Stimulated activated memory B cell treated with anti-CD40 and anti-IgM and Interleukin-4, amounts not matched to agents 10 μg/mL and 1 μg/mL and 100 μg/mL, for 72 hours (primary cell): ENCODE measurements at regions not wholly inside any gene's neighbourhood (a gene's known extent, or its start where the extent isn't known, plus 50 kb on each side); places are given as distances from the start of the nearest gene placed in this dataset.
"Not testable (repeated sequence)": the region's sequence is repeated elsewhere in the genome, so short reads cannot be mapped to it uniquely, and the experiment has no call there.

Source experiments
- ATAC-seq: fragments of 150-1000 bp; cut with Tn5 transposase; 2 replicates; pipeline ENCODE4 v1.10.0; 2021
- H3K27ac Mint-ChIP-seq: one replicate; pipeline ENCODE4 v1.8.0; 2022; ENCODE audit warnings: mild to moderate bottlenecking, mixed read lengths
- H3K27me3 Mint-ChIP-seq: one replicate; pipeline ENCODE4 v1.8.0; 2022; ENCODE audit warnings: mixed read lengths
- H3K36me3 Mint-ChIP-seq: one replicate; pipeline ENCODE4 v1.8.0; 2022; ENCODE audit warnings: mixed read lengths
- H3K4me1 Mint-ChIP-seq: one replicate; pipeline ENCODE4 v1.8.0; 2022; ENCODE audit warnings: mixed read lengths
- H3K4me3 Mint-ChIP-seq: one replicate; pipeline ENCODE4 v1.8.0; 2022; ENCODE audit warnings: mild to moderate bottlenecking, moderate library complexity, mixed read lengths
- H3K9me3 Mint-ChIP-seq: one replicate; pipeline ENCODE4 v1.8.0; 2022; ENCODE audit warnings: mixed read lengths

GRCh38 chr12:124136796-124137195 lies 158.1 kb upstream of the RFLNA start:
- no peaks in the 10 kb centered on the region for H3K4me1 Mint-ChIP-seq
- peaks cover 45% of the 10 kb centered on the region for H3K27me3 Mint-ChIP-seq
- H3K36me3 Mint-ChIP-seq, result no peaks in the 10 kb centered on the region
- H3K4me3 Mint-ChIP-seq, result no peak overlapping the region
- H3K27ac Mint-ChIP-seq, result no peak overlapping the region
- H3K9me3 Mint-ChIP-seq, result peaks cover 13% of the 10 kb centered on the region
- ATAC-seq, result no peak

DNA sequence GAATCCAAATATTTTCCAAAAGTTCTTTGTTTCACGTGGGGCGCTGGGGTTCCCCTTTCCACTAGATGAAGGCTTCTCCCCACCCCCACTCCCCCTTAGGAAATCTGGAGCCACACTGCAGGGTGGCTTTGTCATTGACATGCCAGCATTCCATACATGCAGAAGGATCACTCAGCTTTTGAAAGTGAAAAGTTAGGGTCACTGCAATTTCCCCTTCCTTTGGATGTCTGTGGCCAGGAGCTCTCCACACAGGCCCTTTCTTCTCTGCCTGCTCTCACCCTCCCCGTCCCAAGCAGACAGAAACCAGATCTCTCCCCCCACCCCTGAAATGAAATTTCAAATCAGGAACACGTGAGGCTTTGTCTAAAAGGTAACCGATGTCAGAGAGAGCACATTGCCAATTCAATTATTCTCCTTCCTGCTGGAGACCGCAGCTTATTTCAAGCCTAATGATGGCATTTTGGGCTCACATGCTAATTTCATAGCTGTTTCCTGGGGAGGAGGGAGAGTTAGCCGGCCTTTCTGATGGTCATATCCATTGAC lies 153.9 kb upstream of the RFLNA start:
- H3K4me3 Mint-ChIP-seq, result no peak overlapping the region
- peaks cover 6% of the 10 kb centered on the region for H3K36me3 Mint-ChIP-seq
- H3K27ac Mint-ChIP-seq, result no peak overlapping the region
- no peak for ATAC-seq
- no peaks in the 10 kb centered on the region for H3K4me1 Mint-ChIP-seq
- peaks cover 44% of the 10 kb centered on the region for H3K27me3 Mint-ChIP-seq
- peaks cover 21% of the 10 kb centered on the region for H3K9me3 Mint-ChIP-seq

- not testable (repeated sequence) for H3K4me1 Mint-ChIP-seq, H3K27ac Mint-ChIP-seq, ATAC-seq, H3K4me3 Mint-ChIP-seq, H3K36me3 Mint-ChIP-seq
- Mint-ChIP-seq H3K27me3 (peaks cover 41% of the 10 kb centered on the region), H3K9me3 (peaks cover 21% of the 10 kb centered on the region)
Measured at GRCh38 chr12:124141611-124142010, 153.3 kb upstream of the RFLNA start.

GRCh38 chr12:124142395-124143035 lies 152.4 kb upstream of the RFLNA start:
- Mint-ChIP-seq H3K27ac (no peak overlapping the region), H3K4me3 (no peak overlapping the region), H3K27me3 (peaks cover 36% of the 10 kb centered on the region), H3K36me3 (peaks cover 6% of the 10 kb centered on the region), H3K9me3 (peaks cover 19% of the 10 kb centered on the region), H3K4me1 (no peaks in the 10 kb centered on the region)
- ATAC-seq, result no peak

- H3K27me3 Mint-ChIP-seq, result peaks cover 36% of the 10 kb centered on the region
- no peak for ATAC-seq
- peaks cover 15% of the 10 kb centered on the region for H3K9me3 Mint-ChIP-seq
- H3K4me1 Mint-ChIP-seq, result no peaks in the 10 kb centered on the region
- H3K4me3 Mint-ChIP-seq, result no peak overlapping the region
- peaks cover 6% of the 10 kb centered on the region for H3K36me3 Mint-ChIP-seq
- H3K27ac Mint-ChIP-seq, result no peak overlapping the region
Measured at GRCh38 chr12:124143726-124144125, 151.2 kb upstream of the RFLNA start.

GRCh38 chr12:124144531-124145194 lies 150.2 kb upstream of the RFLNA start:
- H3K27me3 Mint-ChIP-seq, result peaks cover 30% of the 10 kb centered on the region
- H3K9me3 Mint-ChIP-seq, result peaks cover 15% of the 10 kb centered on the region
- H3K27ac Mint-ChIP-seq, result no peak overlapping the region
- H3K36me3 Mint-ChIP-seq, result peaks cover 6% of the 10 kb centered on the region
- H3K4me3 Mint-ChIP-seq, result no peak overlapping the region
- ATAC-seq, result no peak
- H3K4me1 Mint-ChIP-seq, result no peaks in the 10 kb centered on the region

GRCh38 chr12:124147027-124147426 lies 147.9 kb upstream of the RFLNA start:
- Mint-ChIP-seq H3K4me3 (no peak overlapping the region), H3K9me3 (peaks cover 7% of the 10 kb centered on the region)

GRCh38 chr12:124147575-124147974 lies 147.3 kb upstream of the RFLNA start:
- Mint-ChIP-seq H3K4me3 (no peak overlapping the region), H3K27me3 (peaks cover 11% of the 10 kb centered on the region), H3K27ac (no peak overlapping the region), H3K4me1 (no peaks in the 10 kb centered on the region), H3K36me3 (peaks cover under 1% of the 10 kb centered on the region), H3K9me3 (peaks cover 4% of the 10 kb centered on the region)
- peak; percentile 58 for ATAC-seq

More at GRCh38 chr12:124147027-124147426, 147.9 kb upstream of the RFLNA start:
- ATAC-seq, result no peak
- Mint-ChIP-seq H3K36me3 (peaks cover 6% of the 10 kb centered on the region), H3K27me3 (peaks cover 11% of the 10 kb centered on the region), H3K27ac (no peak overlapping the region), H3K4me1 (no peaks in the 10 kb centered on the region)

GRCh38 chr12:124148481-124149273 lies 146.2 kb upstream of the RFLNA start:
- Mint-ChIP-seq H3K4me1 (no peaks in the 10 kb centered on the region), H3K4me3 (no peak overlapping the region), H3K36me3 (no peaks in the 10 kb centered on the region), H3K9me3 (no peaks in the 10 kb centered on the region), H3K27me3 (peaks cover 13% of the 10 kb centered on the region), H3K27ac (no peak overlapping the region)
- no peak for ATAC-seq

DNA sequence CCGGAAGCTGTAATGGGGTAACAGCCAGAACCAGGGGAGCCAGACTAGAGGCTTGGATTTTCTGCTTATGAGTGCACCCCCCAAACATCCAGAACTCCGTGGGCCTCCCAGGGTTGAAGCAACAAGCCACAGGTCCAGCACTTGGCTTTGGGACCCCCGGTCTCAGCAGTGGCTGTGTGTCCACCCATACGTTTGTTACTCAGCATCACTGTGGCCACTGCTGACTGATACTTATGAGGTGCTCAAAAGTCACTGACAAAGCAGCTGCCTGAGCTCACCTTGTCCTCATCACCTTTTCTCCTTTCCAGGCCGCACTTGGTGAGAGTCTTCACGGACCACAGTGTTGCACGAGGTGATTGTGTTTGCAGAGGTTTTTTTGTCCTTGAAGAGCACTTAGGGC lies 145.6 kb upstream of the RFLNA start:
- no peak overlapping the region for H3K4me3 Mint-ChIP-seq
- peaks cover 13% of the 10 kb centered on the region for H3K27me3 Mint-ChIP-seq
- H3K27ac Mint-ChIP-seq, result no peak overlapping the region
- H3K36me3 Mint-ChIP-seq, result no peaks in the 10 kb centered on the region
- ATAC-seq, result no peak
- no peaks in the 10 kb centered on the region for H3K9me3 Mint-ChIP-seq
- no peaks in the 10 kb centered on the region for H3K4me1 Mint-ChIP-seq

DNA sequence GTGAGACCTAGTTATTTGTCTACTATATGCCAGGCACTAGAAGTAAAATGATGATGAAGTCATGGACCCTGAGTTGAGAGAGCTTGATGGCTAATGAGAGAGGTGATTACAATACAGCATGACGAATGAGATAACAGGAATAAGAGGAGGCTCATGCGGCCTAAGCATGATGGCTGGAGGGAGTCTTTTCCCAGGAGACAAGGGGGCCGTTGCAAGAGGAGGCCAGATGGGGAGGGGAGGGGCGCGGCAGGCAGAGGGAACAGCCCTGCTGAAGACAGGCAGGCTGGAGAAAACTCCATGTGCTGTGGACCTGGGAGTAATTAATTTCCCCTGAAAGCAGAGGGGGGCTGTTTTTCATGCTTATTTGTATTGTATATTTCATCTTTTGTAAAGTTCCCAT lies 144.7 kb upstream of the RFLNA start:
- ATAC-seq, result no peak
- no peaks in the 10 kb centered on the region for H3K36me3 Mint-ChIP-seq
- H3K27me3 Mint-ChIP-seq, result peaks cover 13% of the 10 kb centered on the region
- H3K9me3 Mint-ChIP-seq, result no peaks in the 10 kb centered on the region
- no peak overlapping the region for H3K27ac Mint-ChIP-seq
- no peaks in the 10 kb centered on the region for H3K4me1 Mint-ChIP-seq
- no peak overlapping the region for H3K4me3 Mint-ChIP-seq

DNA sequence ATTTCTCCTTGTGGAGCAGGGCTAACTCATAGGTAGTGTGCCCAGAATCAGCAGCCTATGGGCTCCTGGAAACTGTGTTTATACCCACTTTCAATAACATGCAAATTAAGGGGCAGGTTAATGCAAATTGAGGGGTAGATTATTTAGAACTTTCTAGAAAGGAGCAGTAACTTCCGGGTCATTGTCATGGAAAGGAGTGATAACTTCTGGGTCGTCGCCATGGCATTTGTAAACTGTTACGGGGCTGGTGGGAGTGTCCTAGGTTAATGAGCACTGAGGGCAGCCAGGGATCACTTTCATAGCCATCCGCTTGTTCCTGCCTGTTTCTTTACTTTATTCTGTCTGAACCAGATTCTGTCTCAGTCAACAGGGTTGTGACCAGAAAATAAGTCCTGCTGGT lies 143.3 kb upstream of the RFLNA start:
- H3K27me3 Mint-ChIP-seq, result peaks cover 14% of the 10 kb centered on the region
- H3K4me1 Mint-ChIP-seq, result no peaks in the 10 kb centered on the region
- no peaks in the 10 kb centered on the region for H3K36me3 Mint-ChIP-seq
- no peak overlapping the region for H3K4me3 Mint-ChIP-seq
- no peak overlapping the region for H3K27ac Mint-ChIP-seq
- no peak for ATAC-seq
- no peaks in the 10 kb centered on the region for H3K9me3 Mint-ChIP-seq

DNA sequence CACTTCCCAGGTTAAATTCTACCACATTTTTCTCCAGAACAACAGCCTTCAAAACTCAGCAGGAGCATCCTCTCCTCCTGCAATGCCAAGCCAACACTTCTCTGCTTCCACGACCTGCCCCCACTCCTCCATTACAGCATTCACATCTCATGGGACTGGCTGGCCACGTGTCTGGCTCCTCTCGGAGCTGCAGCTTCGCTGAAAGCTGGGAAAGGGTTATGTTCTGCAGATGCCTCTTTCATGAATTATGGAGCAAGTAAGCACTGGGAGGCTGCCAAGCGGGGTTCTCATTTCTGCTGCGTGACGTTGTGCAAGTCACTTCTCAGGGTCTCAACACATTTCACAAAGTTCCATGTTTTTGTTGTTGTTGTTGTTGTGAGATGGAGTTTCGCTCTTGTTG lies 142.2 kb upstream of the RFLNA start:
- Mint-ChIP-seq H3K27me3 (peaks cover 26% of the 10 kb centered on the region), H3K4me1 (no peaks in the 10 kb centered on the region), H3K36me3 (no peaks in the 10 kb centered on the region), H3K27ac (no peak overlapping the region), H3K4me3 (no peak overlapping the region), H3K9me3 (no peaks in the 10 kb centered on the region)
- ATAC-seq, result no peak

- no peak overlapping the region for H3K27ac Mint-ChIP-seq
- H3K9me3 Mint-ChIP-seq, result no peaks in the 10 kb centered on the region
- ATAC-seq, result no peak
- H3K4me1 Mint-ChIP-seq, result no peaks in the 10 kb centered on the region
- no peaks in the 10 kb centered on the region for H3K36me3 Mint-ChIP-seq
- H3K27me3 Mint-ChIP-seq, result peaks cover 32% of the 10 kb centered on the region
- H3K4me3 Mint-ChIP-seq, result no peak overlapping the region
Measured at GRCh38 chr12:124153392-124153791, 141.5 kb upstream of the RFLNA start.

DNA sequence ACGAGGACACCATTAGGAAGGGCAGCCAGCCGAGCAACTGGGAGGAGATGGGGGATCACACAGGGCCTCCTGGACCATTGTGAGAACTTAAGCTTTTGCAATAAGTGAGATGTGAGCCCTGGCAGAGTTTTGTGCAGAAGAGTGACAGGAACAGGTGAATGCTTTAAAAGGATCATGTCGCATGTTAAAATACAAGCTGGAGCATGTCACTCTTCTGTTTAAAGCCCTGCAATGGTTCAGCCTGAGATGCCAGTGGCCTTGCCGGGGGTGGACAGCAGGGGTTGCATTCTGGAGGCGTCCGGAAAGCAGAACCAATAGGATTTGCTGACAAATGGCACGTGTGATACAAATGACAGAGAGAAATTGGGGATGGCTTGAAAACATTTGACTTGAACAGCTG lies 137.5 kb upstream of the RFLNA start:
- Mint-ChIP-seq H3K36me3 (no peaks in the 10 kb centered on the region), H3K9me3 (no peaks in the 10 kb centered on the region), H3K27ac (no peak overlapping the region), H3K4me1 (no peaks in the 10 kb centered on the region), H3K27me3 (peaks cover 45% of the 10 kb centered on the region), H3K4me3 (no peak overlapping the region)
- ATAC-seq, result no peak
